ENCODE measurements at regions not wholly inside any gene's neighbourhood (a gene's known extent, or its start where the extent isn't known, plus 50 kb on each side); places are given as distances from the start of the nearest gene placed in this dataset.

DNA sequence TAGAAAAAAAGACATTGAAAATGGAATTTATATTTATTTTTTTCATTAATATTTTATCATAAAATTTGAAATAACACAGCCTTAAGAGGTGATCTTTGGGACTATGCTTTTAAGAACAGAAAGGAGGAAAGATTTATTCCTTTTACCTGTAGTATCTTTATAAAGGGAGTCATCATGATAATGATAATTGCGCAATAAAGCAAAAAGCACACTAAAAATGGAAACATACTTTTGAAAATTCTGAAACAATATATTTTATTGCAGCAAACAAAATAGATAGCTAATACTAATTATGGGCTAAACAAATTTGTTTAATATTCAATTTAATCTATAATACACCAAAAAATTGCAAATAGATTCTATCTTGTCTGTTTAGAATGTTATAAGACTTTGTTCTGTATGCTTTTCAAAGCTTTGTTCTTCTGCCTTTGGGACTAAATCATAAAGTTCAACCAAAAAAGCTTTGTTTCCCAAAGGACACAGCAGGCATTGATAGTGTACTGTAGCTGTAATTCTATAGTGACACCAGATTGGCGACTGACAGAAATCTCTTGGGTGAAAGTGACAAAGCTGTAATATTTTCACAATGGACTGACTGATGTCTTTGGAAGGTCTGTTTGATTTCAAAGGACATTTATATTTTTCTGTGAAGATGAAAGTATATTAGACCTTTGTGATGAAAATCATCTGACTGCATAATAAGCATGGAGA lies 2156.6 kb upstream of the TENM3 start:
- TF ChIP-seq, protein P1, sequence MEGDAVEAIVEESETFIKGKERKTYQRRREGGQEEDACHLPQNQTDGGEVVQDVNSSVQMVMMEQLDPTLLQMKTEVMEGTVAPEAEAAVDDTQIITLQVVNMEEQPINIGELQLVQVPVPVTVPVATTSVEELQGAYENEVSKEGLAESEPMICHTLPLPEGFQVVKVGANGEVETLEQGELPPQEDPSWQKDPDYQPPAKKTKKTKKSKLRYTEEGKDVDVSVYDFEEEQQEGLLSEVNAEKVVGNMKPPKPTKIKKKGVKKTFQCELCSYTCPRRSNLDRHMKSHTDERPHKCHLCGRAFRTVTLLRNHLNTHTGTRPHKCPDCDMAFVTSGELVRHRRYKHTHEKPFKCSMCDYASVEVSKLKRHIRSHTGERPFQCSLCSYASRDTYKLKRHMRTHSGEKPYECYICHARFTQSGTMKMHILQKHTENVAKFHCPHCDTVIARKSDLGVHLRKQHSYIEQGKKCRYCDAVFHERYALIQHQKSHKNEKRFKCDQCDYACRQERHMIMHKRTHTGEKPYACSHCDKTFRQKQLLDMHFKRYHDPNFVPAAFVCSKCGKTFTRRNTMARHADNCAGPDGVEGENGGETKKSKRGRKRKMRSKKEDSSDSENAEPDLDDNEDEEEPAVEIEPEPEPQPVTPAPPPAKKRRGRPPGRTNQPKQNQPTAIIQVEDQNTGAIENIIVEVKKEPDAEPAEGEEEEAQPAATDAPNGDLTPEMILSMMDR (IDR thresholded peaks at IDR 0.05), result no peak
- no peak for TF ChIP-seq POLR2A (IDR thresholded peaks at IDR 0.05)

Data from heart left ventricle (tissue), 13 donors.